Peyer's patch (tissue), 4 donors: ENCODE measurements at regions not wholly inside any gene's neighbourhood (a gene's known extent, or its start where the extent isn't known, plus 50 kb on each side); places are given as distances from the start of the nearest gene placed in this dataset.

Experiments
- CTCF ChIP-seq, 6 experiments: fragments of 450-650 bp in 4 of 6; fragments of 200-600 bp in 2 of 6; sonication (generic) in 1 of 6; IDR thresholded peaks; one replicate each; pipeline ENCODE4 v1.5.1; 2017 to 2019; ENCODE audit warnings: antibody characterized with exemption in 6 of 6, mild to moderate bottlenecking in 3 of 6, moderate library complexity in 1 of 6
- POLR2A ChIP-seq, 2 donors: fragments of 450-650 bp; IDR thresholded peaks; one replicate each; pipeline ENCODE4 v1.5.1; 2017; ENCODE audit warnings: antibody characterized with exemption in 2 of 2, mild to moderate bottlenecking in 2 of 2, moderate library complexity in 2 of 2

GRCh38 chr6:66883453-66883852 lies 1176.4 kb upstream of the EYS start:
- TF ChIP-seq CTCF (IDR thresholded peaks at IDR 0.05) (no peak), POLR2A (IDR thresholded peaks at IDR 0.05) (no peak)
